Kidney (tissue), 13 donors: ENCODE measurements at regions not wholly inside any gene's neighbourhood (a gene's known extent, or its start where the extent isn't known, plus 50 kb on each side); places are given as distances from the start of the nearest gene placed in this dataset.

Source experiments
- DNase-seq, 5 donors: peaks; one replicate each; pipeline ENCODE4 v3.0.0-alpha.2; 2013 to 2020
- FAIRE-seq: peaks from 2 replicates; lab custom pipeline; 2012; peaks lifted over from hg19 to GRCh38; lab: Jason Lieb, UNC
- H3K27ac ChIP-seq, 2 donors: one replicate each; pipeline ENCODE4 v1.7.0; 2013; ENCODE audit warnings: low read depth in 2 of 2, low read length in 2 of 2, inconsistent platforms in 1 of 2
- H3K27me3 ChIP-seq: one replicate; pipeline ENCODE4 v1.7.1; 2013; ENCODE audit warnings: low read length, inconsistent platforms; ENCODE audit not compliant: control insufficient read depth, insufficient read depth
- H3K36me3 ChIP-seq, 3 donors: one replicate each; pipeline versions ENCODE4 v1.7.0 to v1.7.1; 2013; ENCODE audit warnings: low read length in 3 of 3, control low read depth in 1 of 3, inconsistent platforms in 1 of 3; ENCODE audit not compliant: insufficient read depth in 3 of 3, control insufficient read depth in 2 of 3
- H3K4me1 ChIP-seq, 3 donors: one replicate each; pipeline versions ENCODE4 v1.7.0 to v1.7.1; 2013; ENCODE audit warnings: low read length in 3 of 3, inconsistent platforms in 1 of 3, low read depth in 1 of 3; ENCODE audit not compliant: control insufficient read depth in 2 of 3, insufficient read depth in 2 of 3
- H3K4me3 ChIP-seq, 3 donors: one replicate each; pipeline versions ENCODE4 v1.7.0 to v1.8.1; 2013; ENCODE audit warnings: low read length in 3 of 3, control low read depth in 1 of 3, inconsistent platforms in 1 of 3
- H3K9ac ChIP-seq, 3 donors: one replicate each; pipeline versions ENCODE4 v1.7.0 to v1.7.1; 2013; ENCODE audit warnings: low read length in 3 of 3, control low read depth in 1 of 3, inconsistent platforms in 1 of 3
- H3K9me3 ChIP-seq, 3 donors: one replicate each; pipeline versions ENCODE4 v1.7.0 to v1.7.1; 2013; ENCODE audit warnings: low read length in 3 of 3, control low read depth in 1 of 3, inconsistent platforms in 1 of 3; ENCODE audit not compliant: control insufficient read depth in 2 of 3, insufficient read depth in 1 of 3
- intact Hi-C: fragments of 100-400 bp; cut with DNase I; formaldehyde crosslinking; loops from one replicate; pipeline ENCODE4 v1.11.1; 2022
- TF ChIP-seq, protein P1 (sequence below): IDR thresholded peaks from 3 replicates; pipeline ENCODE4 v1.5.1; 2012; ENCODE audit warnings: mild to moderate bottlenecking, moderate library complexity, borderline replicate concordance; ENCODE audit not compliant: insufficient read depth; ENCODE audit errors: extremely low read depth
- donor health status: control.
- donor health status: control.
- donor health status: control.
- donor health status: control.
- donor health status: control.
- donor health status: DM: yes; HTN: yes; CAD: no.
- donor health status: Normal renal cell carcinoma (clear cell type).

GRCh38 chr13:108451121-108451520 lies 178.3 kb upstream of the MYO16 start:
- Histone ChIP-seq H3K9me3 (no peaks in the 10 kb centered on the region), H3K9ac (no peak overlapping the region), H3K4me1 (no peaks in the 10 kb centered on the region), H3K4me3 (no peak overlapping the region), H3K27ac (no peak overlapping the region), H3K27me3 (no peaks in the 10 kb centered on the region), H3K36me3 (no peaks in the 10 kb centered on the region)
- no peak for DNase-seq
- intact Hi-C loops: no loop called here
- TF ChIP-seq, protein P1, sequence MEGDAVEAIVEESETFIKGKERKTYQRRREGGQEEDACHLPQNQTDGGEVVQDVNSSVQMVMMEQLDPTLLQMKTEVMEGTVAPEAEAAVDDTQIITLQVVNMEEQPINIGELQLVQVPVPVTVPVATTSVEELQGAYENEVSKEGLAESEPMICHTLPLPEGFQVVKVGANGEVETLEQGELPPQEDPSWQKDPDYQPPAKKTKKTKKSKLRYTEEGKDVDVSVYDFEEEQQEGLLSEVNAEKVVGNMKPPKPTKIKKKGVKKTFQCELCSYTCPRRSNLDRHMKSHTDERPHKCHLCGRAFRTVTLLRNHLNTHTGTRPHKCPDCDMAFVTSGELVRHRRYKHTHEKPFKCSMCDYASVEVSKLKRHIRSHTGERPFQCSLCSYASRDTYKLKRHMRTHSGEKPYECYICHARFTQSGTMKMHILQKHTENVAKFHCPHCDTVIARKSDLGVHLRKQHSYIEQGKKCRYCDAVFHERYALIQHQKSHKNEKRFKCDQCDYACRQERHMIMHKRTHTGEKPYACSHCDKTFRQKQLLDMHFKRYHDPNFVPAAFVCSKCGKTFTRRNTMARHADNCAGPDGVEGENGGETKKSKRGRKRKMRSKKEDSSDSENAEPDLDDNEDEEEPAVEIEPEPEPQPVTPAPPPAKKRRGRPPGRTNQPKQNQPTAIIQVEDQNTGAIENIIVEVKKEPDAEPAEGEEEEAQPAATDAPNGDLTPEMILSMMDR: no peak
- no peak for FAIRE-seq

DNA sequence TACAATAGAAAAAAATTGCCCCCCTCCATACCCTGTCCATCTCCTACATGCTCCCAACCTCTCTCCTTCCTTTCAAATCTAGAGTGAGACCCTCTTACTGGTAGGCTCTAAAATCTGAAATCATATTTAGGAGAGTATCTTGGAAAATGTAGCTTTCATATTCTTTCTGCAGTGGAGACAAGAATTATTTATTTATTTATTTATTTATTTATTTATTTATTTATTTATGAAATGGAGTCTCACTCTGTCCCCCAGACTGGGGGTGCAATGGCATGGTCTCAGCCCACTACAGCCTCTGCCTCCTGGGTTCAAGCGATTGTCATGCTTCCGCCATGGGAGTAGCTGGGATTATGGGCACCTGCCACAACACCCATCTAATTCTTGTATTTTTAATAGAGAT lies 174.1 kb upstream of the MYO16 start:
- no peaks in the 10 kb centered on the region for H3K36me3 ChIP-seq
- no peaks in the 10 kb centered on the region for H3K4me1 ChIP-seq
- H3K4me3 ChIP-seq: no peak overlapping the region
- intact Hi-C loops: no loop called here
- no peak for FAIRE-seq
- no peaks in the 10 kb centered on the region for H3K9me3 ChIP-seq
- no peak overlapping the region for H3K27ac ChIP-seq
- H3K27me3 ChIP-seq: no peaks in the 10 kb centered on the region
- TF ChIP-seq, protein P1: no peak
- no peak for DNase-seq
- no peak overlapping the region for H3K9ac ChIP-seq

- TF ChIP-seq, protein P1: no peak
- intact Hi-C loops: no loop called here
- Histone ChIP-seq H3K36me3 (no peaks in the 10 kb centered on the region), H3K9me3 (no peaks in the 10 kb centered on the region), H3K4me3 (no peak overlapping the region), H3K27me3 (no peaks in the 10 kb centered on the region), H3K27ac (no peak overlapping the region), H3K4me1 (no peaks in the 10 kb centered on the region), H3K9ac (no peak overlapping the region)
- DNase-seq (no peak), FAIRE-seq (no peak)
Observed at GRCh38 chr13:108460043-108460442, 169.4 kb upstream of the MYO16 start.

DNA sequence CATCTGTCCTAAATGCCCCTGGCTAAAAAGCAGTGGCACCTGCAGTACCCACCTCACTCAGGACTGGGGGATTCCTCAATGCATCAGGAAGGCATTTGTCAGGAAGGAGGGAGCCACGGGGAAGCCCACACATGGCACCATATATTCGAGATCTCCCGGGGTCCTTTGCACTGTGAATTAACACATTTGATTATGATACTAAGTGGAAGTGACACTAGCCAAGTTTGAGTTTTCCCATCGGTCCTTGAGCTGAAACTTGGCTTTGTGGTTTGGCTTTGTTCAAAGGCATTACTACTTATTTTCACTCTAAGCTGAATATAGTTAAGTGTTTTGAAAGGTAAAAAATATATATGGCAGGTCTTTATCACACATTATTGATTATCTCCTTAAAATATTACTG lies 168.7 kb upstream of the MYO16 start:
- TF ChIP-seq, protein P1: no peak
- H3K4me1 ChIP-seq: no peaks in the 10 kb centered on the region
- no peaks in the 10 kb centered on the region for H3K27me3 ChIP-seq
- no peak overlapping the region for H3K4me3 ChIP-seq
- H3K36me3 ChIP-seq: no peaks in the 10 kb centered on the region
- no peaks in the 10 kb centered on the region for H3K9me3 ChIP-seq
- intact Hi-C loops: no loop called here
- no peak for DNase-seq
- H3K27ac ChIP-seq: no peak overlapping the region
- no peak for FAIRE-seq
- H3K9ac ChIP-seq: no peak overlapping the region
